C4-2B (cell line): ENCODE measurements at regions not wholly inside any gene's neighbourhood (a gene's known extent, or its start where the extent isn't known, plus 50 kb on each side); places are given as distances from the start of the nearest gene placed in this dataset.
"Not testable (repeated sequence)": the region's sequence is repeated elsewhere in the genome, so short reads cannot be mapped to it uniquely, and the experiment has no call there.

Experiments used
- H3K27ac ChIP-seq: fragments of 450-650 bp; 2 replicates; pipeline ENCODE4 v1.5.1; 2017
- CTCF ChIP-seq: fragments of 450-650 bp; conservative IDR thresholded peaks from 2 replicates; pipeline ENCODE4 v1.5.1; 2017; ENCODE audit warnings: mild to moderate bottlenecking
- ZFX ChIP-seq: fragments of 450-650 bp; IDR thresholded peaks from 2 replicates; pipeline ENCODE4 v1.6.1; 2017

- no peak for TF ChIP-seq CTCF
- no peak overlapping the region for H3K27ac ChIP-seq
Observed at GRCh38 chr1:166594646-166595045, 244.6 kb upstream of the POGK start.

- TF ChIP-seq ZFX (no peak), CTCF (no peak)
- H3K27ac ChIP-seq = no peak overlapping the region
Observed at GRCh38 chr1:166597516-166597915, 241.8 kb upstream of the POGK start.

GRCh38 chr1:166600574-166600973 is 238.7 kb upstream of the POGK start:
- H3K27ac ChIP-seq = no peak overlapping the region
- TF ChIP-seq CTCF (no peak), ZFX (no peak)

GRCh38 chr1:166601650-166602278 is 237.5 kb upstream of the POGK start:
- no peak for TF ChIP-seq ZFX
- TF ChIP-seq CTCF = no peak
- no peak overlapping the region for H3K27ac ChIP-seq

GRCh38 chr1:166602801-166603200 is 236.5 kb upstream of the POGK start:
- not testable (repeated sequence) for H3K27ac ChIP-seq

- TF ChIP-seq CTCF = no peak
- no peak for TF ChIP-seq ZFX
Observed at GRCh38 chr1:166603296-166603695, 236.0 kb upstream of the POGK start.

GRCh38 chr1:166605137-166605536 is 234.1 kb upstream of the POGK start:
- TF ChIP-seq CTCF (no peak), ZFX (no peak)
- H3K27ac ChIP-seq = no peak overlapping the region

More at GRCh38 chr1:166603296-166603695, 236.0 kb upstream of the POGK start:
- H3K27ac ChIP-seq = no peak overlapping the region

GRCh38 chr1:166612886-166613285 is 226.4 kb upstream of the POGK start:
- TF ChIP-seq CTCF (no peak), ZFX (no peak)
- no peak overlapping the region for H3K27ac ChIP-seq
